ENCODE measurements at regions not wholly inside any gene's neighbourhood (a gene's known extent, or its start where the extent isn't known, plus 50 kb on each side); places are given as distances from the start of the nearest gene placed in this dataset.

DNA sequence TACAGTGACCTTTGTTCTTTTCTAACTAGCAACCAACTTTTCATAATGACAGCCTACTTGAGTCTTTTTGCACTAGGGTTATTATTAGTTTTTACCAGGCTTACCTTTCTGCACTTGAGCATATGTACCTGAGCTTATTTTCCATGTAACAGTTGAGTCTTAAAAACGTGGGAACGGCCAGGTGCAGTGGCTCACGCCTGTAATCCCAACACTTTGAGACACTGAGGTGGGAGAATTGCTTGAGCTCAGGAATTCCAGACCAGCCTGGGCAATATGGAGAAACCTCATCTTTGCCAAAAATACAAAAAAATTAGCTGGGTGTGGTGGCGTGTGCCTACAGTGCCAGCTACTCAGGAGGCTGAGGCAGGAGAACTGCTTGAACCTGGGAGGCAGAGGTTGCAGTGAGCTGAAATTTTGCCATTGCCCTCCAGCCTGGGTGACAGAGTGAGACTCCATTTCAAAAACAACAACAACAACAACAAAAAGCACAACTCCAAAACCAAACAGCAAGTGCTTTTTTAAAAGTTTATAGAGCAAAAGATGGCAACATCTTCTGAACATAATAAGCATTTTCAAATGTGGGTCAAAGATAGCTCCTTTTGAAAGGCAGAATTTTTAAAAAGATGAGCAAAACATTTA is 57.1 kb upstream of the CD28 start:
- no peaks in the 10 kb centered on the region for H3K9me3 ChIP-seq
- DNase-seq (ENCODE audit: extremely low spot score), result no peak
- peak overlapping the region in 3 of 4 donors; percentile 40 to 62 (median 44) for H3K27ac ChIP-seq (replicated peaks in 1 of 4)
- no peaks in the 10 kb centered on the region for H3K36me3 ChIP-seq
- TF ChIP-seq EP300 (IDR thresholded peaks at IDR 0.05), result no peak
- no peak for TF ChIP-seq POLR2AphosphoS5 (IDR thresholded peaks at IDR 0.05)
- TF ChIP-seq CTCF (IDR thresholded peaks at IDR 0.05), result no peak
- TF ChIP-seq POLR2A (IDR thresholded peaks at IDR 0.05; ENCODE audit: low read depth), result no peak
- H3K27me3 ChIP-seq, result no peaks in the 10 kb centered on the region
- WGBS, result 94% methylated on average over 4 of the region's 4 CpGs
- H3K4me3 ChIP-seq, result no peak overlapping the region
- intact Hi-C loops (cut with DNase I), result loop anchor here (10.0 kb wide), 1 partner anchor 164 kb away; no protein-coding TSS in a partner anchor
- peaks cover 22 to 33% (median 32%) of the 10 kb centered on the region in 4 donors for H3K4me1 ChIP-seq

DNA sequence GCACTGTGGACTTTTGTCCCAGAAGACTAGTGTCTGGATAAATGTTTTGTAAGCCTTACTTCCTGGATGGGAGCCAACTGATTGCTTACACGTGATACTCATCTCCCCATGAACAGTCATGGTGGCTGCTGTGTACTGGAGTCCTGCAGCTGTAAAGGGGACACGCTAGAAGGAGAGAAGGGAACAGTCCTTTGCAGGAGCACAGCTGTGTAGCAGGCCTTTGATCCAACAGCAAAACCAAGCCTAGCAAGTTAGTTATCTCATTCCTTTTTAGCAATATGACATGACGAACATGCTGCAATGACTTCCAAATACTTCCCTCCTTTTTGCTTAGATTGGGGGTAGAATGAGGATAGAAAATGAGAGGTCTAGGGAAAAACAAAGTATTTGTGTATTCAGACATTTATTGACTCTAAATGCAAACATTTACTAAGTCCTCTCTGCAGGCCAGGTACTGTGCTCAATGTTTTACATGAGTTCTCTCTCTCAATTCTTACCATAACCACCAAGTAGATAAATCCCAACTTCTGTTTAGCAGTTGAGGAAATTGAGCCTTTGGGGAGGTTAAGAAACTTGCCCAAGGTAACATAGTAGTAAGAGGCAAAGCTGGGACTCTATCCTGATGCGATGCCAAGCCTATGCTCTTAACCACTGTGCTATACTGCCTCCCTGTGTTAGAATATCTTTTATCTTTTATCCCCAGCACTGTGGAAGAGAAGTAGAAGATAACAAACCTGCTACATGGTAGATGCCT is 55.4 kb upstream of the CD28 start:
- Histone ChIP-seq H3K9me3 (no peaks in the 10 kb centered on the region), H3K36me3 (no peaks in the 10 kb centered on the region), H3K4me3 (no peak overlapping the region), H3K27me3 (no peaks in the 10 kb centered on the region), H3K27ac (replicated peaks in 1 of 4) (peak overlapping the region; percentile 23 to 62 (median 39)), H3K4me1 (peaks cover 22 to 33% (median 32%) of the 10 kb centered on the region in 4 donors)
- TF ChIP-seq CTCF (IDR thresholded peaks at IDR 0.05) (peak in 2 of 3 experiments; percentile 19 to 39), POLR2A (IDR thresholded peaks at IDR 0.05; ENCODE audit: low read depth) (no peak), EP300 (IDR thresholded peaks at IDR 0.05) (no peak)
- no peak for DNase-seq (ENCODE audit: extremely low spot score)
- intact Hi-C loops (cut with DNase I), result loop anchor here (10.0 kb wide), 1 partner anchor 164 kb away; no protein-coding TSS in a partner anchor
- WGBS, result 60% methylated on average over 4 of the region's 4 CpGs

DNA sequence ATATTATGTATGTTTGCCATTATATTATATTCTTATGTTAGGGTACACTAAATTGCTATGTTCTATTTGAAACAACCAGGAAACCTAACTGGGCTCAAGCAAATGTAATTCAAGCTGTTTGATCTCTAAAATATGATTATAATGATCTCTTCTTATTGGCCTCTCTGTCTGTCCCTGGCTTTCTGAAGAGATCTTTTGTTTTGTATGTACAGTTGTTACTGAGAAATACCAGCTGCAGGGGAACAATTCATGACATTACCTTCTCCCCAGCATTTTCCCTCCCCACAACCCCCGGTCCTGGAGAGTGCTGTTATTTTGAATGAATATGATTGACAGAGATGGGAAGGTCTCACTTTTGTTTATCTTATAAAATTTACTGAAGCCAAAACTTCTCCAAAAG is 54.8 kb upstream of the CD28 start:
- Histone ChIP-seq H3K27me3 (no peaks in the 10 kb centered on the region), H3K36me3 (no peaks in the 10 kb centered on the region), H3K27ac (replicated peaks in 1 of 4) (no peak overlapping the region), H3K4me3 (no peak overlapping the region), H3K9me3 (no peaks in the 10 kb centered on the region), H3K4me1 (peaks cover 22 to 33% (median 32%) of the 10 kb centered on the region in 4 donors)
- intact Hi-C loops (cut with DNase I), result loop anchor here (10.0 kb wide), 1 partner anchor 163 kb away; no protein-coding TSS in a partner anchor
- no peak for TF ChIP-seq POLR2A (IDR thresholded peaks at IDR 0.05; ENCODE audit: low read depth)
- TF ChIP-seq CTCF (IDR thresholded peaks at IDR 0.05), result no peak
- no peak for TF ChIP-seq POLR2AphosphoS5 (IDR thresholded peaks at IDR 0.05)
- no peak for TF ChIP-seq EP300 (IDR thresholded peaks at IDR 0.05)
- DNase-seq (ENCODE audit: extremely low spot score), result no peak
- 57% methylated on average over 1 of the region's 1 CpG for WGBS

DNA sequence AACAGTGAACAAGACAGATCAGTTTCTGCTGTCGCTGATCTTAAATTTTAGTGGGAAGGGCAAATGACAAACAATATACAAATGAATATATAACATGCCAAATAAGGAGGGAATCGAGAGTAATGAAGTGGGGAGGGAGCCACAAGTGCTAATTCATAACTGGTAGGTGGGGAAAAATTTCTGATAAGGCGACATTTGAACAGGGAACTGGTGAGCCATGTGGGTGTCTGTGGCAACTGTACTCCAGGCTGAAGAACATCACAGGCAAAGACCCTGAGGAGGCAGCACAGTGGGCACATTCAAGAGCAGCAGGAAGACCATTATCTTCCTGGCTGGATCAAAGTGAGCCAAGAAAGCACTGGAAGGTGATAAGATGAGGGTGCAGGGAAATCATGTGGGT is 51.6 kb upstream of the CD28 start:
- no peak for DNase-seq (ENCODE audit: extremely low spot score)
- H3K36me3 ChIP-seq, result no peaks in the 10 kb centered on the region
- WGBS, result 91% methylated on average over 3 of the region's 3 CpGs
- no peak for TF ChIP-seq CTCF (IDR thresholded peaks at IDR 0.05)
- no peak overlapping the region for H3K27ac ChIP-seq (replicated peaks in 1 of 4)
- H3K9me3 ChIP-seq, result no peaks in the 10 kb centered on the region
- peaks cover 10 to 21% (median 15%) of the 10 kb centered on the region in 4 donors for H3K4me1 ChIP-seq
- H3K4me3 ChIP-seq, result no peak overlapping the region
- H3K27me3 ChIP-seq, result no peaks in the 10 kb centered on the region
- intact Hi-C loops (cut with DNase I), result loop anchor here (10.0 kb wide), 1 partner anchor 160 kb away; no protein-coding TSS in a partner anchor

Data from esophagus muscularis mucosa (tissue), 4 donors.